Activated CD4-positive, alpha-beta T cell treated with anti-CD3 and anti-CD28 coated beads for 24 hours (primary cell): ENCODE measurements at regions not wholly inside any gene's neighbourhood (a gene's known extent, or its start where the extent isn't known, plus 50 kb on each side); places are given as distances from the start of the nearest gene placed in this dataset.
"Not testable (repeated sequence)": the region's sequence is repeated elsewhere in the genome, so short reads cannot be mapped to it uniquely, and the experiment has no call there.

ENCODE experiments used
- DNase-seq, 2 donors: peaks; one replicate each; pipeline ENCODE4 v3.0.0-alpha.2; 2020; ENCODE audit warnings: low read depth in 2 of 2

- no peak for DNase-seq
These were observed 72.9 kb upstream of the FRMD6 start for GRCh38 chr14:51578853-51579252.

GRCh38 chr14:51581017-51581881, 70.5 kb upstream of the FRMD6 start:
- DNase-seq = no peak

GRCh38 chr14:51582437-51582836, 69.3 kb upstream of the FRMD6 start:
- DNase-seq = no peak

GRCh38 chr14:51585055-51585454, 66.7 kb upstream of the FRMD6 start:
- DNase-seq = no peak

- no peak for DNase-seq
These were observed 58.9 kb upstream of the FRMD6 start for GRCh38 chr14:51592836-51593235.

GRCh38 chr14:51593397-51593796, 58.3 kb upstream of the FRMD6 start:
- no peak for DNase-seq

GRCh38 chr14:51595881-51596455, 55.7 kb upstream of the FRMD6 start:
- DNase-seq = no peak

GRCh38 chr14:51596488-51597117, 55.1 kb upstream of the FRMD6 start:
- DNase-seq = no peak

- DNase-seq = no peak
These were observed 54.3 kb upstream of the FRMD6 start for GRCh38 chr14:51597261-51598001.

- DNase-seq = not testable (repeated sequence)
These were observed 52.6 kb upstream of the FRMD6 start for GRCh38 chr14:51598924-51599600.

GRCh38 chr14:51600658-51601057, 51.1 kb upstream of the FRMD6 start:
- DNase-seq = no peak
